ENCODE measurements at regions not wholly inside any gene's neighbourhood (a gene's known extent, or its start where the extent isn't known, plus 50 kb on each side); places are given as distances from the start of the nearest gene placed in this dataset.

- DNase-seq (no peak), ATAC-seq (no peak)
- Histone ChIP-seq H3K9me3 (no peaks in the 10 kb centered on the region), H3K4me1 (no peaks in the 10 kb centered on the region), H3K27ac (no peak overlapping the region), H3K4me3 (no peak overlapping the region), H3K27me3 (ENCODE audit: low read depth) (no peaks in the 10 kb centered on the region), H3K36me3 (no peaks in the 10 kb centered on the region)
- TF ChIP-seq CTCF (IDR thresholded peaks at IDR 0.05) = no peak
- intact Hi-C loops (cut with DNase I) = no loop called here
Observed at GRCh38 chr12:86530996-86531655, 274.9 kb upstream of the MGAT4C start.

- H3K4me3 ChIP-seq = no peak overlapping the region
- no peaks in the 10 kb centered on the region for H3K36me3 ChIP-seq
- no peak overlapping the region for H3K27ac ChIP-seq
- no peak for TF ChIP-seq CTCF (IDR thresholded peaks at IDR 0.05)
- ATAC-seq (peak in 1 of 2 donors; percentile 47), DNase-seq (peak; percentile 26)
- intact Hi-C loops (cut with DNase I) = no loop called here
- peaks cover 4% of the 10 kb centered on the region for H3K9me3 ChIP-seq
- H3K27me3 ChIP-seq (ENCODE audit: low read depth) = no peaks in the 10 kb centered on the region
- no peaks in the 10 kb centered on the region for H3K4me1 ChIP-seq
Observed at GRCh38 chr12:86526060-86526595, 269.9 kb upstream of the MGAT4C start.

- no peak for TF ChIP-seq CTCF (IDR thresholded peaks at IDR 0.05)
- intact Hi-C loops (cut with DNase I) = no loop called here
- no peak for DNase-seq
- H3K27me3 ChIP-seq (ENCODE audit: low read depth) = no peaks in the 10 kb centered on the region
- no peak overlapping the region for H3K27ac ChIP-seq
- no peaks in the 10 kb centered on the region for H3K36me3 ChIP-seq
- H3K4me1 ChIP-seq = no peaks in the 10 kb centered on the region
- H3K4me3 ChIP-seq = no peak overlapping the region
- no peak for ATAC-seq
- peaks cover 4% of the 10 kb centered on the region for H3K9me3 ChIP-seq
Observed at GRCh38 chr12:86523844-86524243, 267.7 kb upstream of the MGAT4C start.

GRCh38 chr12:86521870-86522269 lies 265.7 kb upstream of the MGAT4C start:
- Histone ChIP-seq H3K36me3 (no peaks in the 10 kb centered on the region), H3K27me3 (ENCODE audit: low read depth) (no peaks in the 10 kb centered on the region), H3K27ac (no peak overlapping the region), H3K4me3 (no peak overlapping the region), H3K4me1 (no peaks in the 10 kb centered on the region), H3K9me3 (peaks cover 4% of the 10 kb centered on the region)
- no peak for DNase-seq
- no peak for ATAC-seq
- TF ChIP-seq CTCF (IDR thresholded peaks at IDR 0.05) = no peak
- intact Hi-C loops (cut with DNase I) = no loop called here

- TF ChIP-seq CTCF (IDR thresholded peaks at IDR 0.05) = no peak
- DNase-seq (no peak), ATAC-seq (no peak)
- intact Hi-C loops (cut with DNase I) = no loop called here
- Histone ChIP-seq H3K4me1 (no peaks in the 10 kb centered on the region), H3K27me3 (ENCODE audit: low read depth) (no peaks in the 10 kb centered on the region), H3K36me3 (no peaks in the 10 kb centered on the region), H3K4me3 (no peak overlapping the region), H3K9me3 (no peaks in the 10 kb centered on the region), H3K27ac (no peak overlapping the region)
Observed at GRCh38 chr12:86513226-86513625, 257.0 kb upstream of the MGAT4C start.
